Urothelium cell line (cell line): ENCODE measurements at regions not wholly inside any gene's neighbourhood (a gene's known extent, or its start where the extent isn't known, plus 50 kb on each side); places are given as distances from the start of the nearest gene placed in this dataset.

Experiments used
- DNase-seq: peaks from one replicate; pipeline ENCODE4 v3.0.0; 2011; ENCODE audit warnings: low spot score, mixed read lengths
- FAIRE-seq: peaks from 2 replicates; lab custom pipeline; 2011; peaks lifted over from hg19 to GRCh38; lab: Jason Lieb, UNC

DNA sequence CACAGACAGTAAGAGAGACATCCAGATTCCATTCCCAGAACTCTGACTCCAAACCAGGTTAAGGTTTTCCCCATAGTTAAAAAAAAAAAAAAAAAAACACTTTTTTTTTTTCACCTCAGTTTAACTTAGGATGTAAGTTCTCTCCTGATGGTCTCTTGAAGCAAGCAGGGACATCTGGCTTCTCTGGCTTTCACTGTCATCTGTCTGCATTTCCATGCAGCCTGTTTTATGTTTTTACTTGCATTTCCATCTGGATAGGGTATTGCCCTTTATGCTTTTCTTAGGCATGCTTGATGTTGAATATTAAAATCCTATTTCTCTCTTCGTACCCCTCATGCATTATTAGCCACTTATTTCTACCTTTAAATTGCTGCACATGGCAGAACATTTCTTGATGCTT lies 135.3 kb upstream of the WWC1 start:
- FAIRE-seq: no peak
- no peak for DNase-seq

DNA sequence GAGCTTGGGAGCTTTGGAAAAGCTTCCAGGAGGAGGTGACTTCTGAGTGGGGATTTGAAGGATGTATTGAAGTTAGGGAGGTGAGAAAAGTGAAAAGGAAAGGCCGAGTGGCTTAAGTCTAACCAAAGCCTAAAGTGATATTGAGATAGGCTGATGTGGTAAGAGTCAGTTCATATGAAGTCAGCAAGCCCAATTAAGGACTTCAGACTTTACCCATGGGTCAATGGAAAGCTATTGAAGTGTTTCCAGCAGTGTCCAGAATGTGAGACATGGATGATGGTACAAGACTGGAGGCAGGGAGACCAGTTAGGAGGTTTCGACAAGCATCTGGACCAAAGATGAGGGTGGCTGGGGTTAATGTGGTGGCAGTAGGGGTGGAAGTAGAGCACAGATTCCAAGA lies 134.3 kb upstream of the WWC1 start:
- DNase-seq (no peak), FAIRE-seq (no peak)

DNA sequence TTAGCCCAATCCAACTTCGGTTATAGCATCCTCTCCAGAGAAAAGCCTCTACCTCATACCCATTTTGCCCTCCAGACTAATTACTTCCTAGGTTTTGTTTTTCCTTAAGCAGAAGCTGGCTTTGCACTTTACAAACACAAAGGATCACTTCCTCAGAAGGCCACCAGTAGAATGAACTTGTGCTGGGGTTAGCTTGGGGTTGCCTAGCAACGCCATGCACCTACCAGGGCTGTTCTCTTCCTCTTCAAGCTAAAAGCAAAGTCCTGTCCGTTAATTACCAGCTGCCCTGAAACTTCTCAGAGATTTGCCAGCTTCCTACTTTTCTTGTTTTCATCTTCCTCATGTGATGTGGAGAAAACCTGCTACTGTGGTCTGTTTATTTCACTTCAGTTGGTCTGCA lies 132.0 kb upstream of the WWC1 start:
- FAIRE-seq: no peak

DNA sequence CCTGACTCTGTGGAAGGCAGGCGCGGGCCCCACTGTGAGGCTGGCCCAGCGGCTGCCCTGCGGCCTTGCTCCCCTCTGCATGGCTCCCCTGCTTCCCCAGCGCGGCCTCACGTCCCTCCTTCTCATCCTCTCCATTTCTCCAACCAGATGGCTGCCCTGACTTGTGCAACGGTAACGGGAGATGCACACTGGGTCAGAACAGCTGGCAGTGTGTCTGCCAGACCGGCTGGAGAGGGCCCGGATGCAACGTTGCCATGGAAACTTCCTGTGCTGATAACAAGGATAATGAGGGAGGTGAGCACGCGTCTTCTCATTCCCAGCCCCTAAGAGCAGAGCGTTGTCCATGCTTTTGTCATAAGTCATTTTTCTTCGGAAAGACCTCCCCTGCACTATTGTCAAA lies 129.0 kb upstream of the WWC1 start:
- DNase-seq (no peak), FAIRE-seq (no peak)

More for the DNA sequence above, 132.0 kb upstream of the WWC1 start:
- DNase-seq: no peak

DNA sequence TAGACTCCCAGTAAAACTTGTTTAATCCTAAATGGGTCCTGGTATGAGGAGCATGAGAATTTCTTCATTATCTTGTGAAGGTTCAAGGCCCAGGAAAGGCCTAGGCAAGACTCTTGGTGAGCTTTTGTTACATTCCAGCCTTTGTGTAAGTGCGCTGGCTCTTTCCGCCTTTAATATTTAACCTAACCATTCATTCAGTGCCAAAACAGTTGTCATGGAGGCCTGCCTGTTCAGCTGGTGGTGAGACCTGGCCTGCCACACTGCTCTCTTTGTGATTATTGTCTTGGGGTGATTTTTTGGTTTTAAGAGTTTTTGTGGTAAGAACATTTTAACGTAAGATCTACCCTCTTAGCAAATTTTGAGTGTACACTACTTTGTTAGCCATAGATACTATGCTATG lies 127.5 kb upstream of the WWC1 start:
- FAIRE-seq (no peak), DNase-seq (no peak)

DNA sequence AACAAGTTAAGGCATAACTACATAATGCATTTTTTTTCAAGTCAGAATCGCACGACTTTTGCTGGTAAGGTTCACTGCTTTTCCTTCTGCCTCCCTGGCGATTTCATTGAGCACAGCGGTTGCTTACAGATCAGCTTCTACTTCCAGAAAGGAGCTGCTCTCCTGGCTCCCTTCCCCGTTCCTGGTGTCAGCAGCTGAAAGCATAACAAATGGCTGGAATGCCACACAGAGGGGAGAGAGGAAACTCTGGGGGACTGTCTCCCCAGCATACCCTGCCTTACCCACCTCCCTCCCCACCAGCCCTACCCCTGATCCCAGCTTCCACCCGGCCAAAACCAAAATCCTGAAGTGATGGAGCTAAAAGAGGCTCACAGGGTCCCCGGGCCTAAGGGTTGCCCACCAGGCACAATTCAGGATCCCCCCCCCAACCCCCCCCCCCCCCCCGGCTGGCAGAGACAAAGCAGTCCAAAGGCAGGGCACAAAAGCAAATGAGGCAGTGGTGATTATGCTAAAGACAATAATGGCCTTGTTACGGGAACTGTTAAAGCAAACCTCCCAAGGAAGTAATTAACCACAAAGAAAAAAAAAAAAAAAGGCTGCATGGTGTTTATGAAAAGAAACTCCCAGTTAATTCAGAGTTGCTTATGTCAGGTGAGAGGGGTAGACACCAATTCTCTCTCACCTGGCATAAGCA lies 126.1 kb upstream of the WWC1 start:
- DNase-seq (no peak), FAIRE-seq (no peak)

DNA sequence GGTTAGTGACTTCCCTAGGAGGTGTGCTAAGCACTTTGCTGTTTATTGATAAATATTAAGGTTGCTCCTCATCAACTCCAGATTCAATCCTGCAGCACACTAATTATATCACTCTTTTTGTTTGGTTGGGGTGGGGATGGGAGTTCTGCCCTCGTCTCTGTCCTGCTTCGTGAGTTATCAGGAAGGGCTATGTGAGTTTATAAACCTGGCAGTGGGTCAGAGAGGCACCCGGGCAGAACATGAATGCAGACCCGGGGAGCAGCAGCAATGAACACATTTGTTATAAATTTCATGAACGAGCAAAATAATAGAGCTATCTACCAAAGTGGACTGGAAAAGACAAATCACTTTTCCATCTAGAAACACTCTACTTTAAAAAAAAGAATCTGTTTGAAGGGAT lies 125.5 kb upstream of the WWC1 start:
- FAIRE-seq (no peak), DNase-seq (no peak)

DNA sequence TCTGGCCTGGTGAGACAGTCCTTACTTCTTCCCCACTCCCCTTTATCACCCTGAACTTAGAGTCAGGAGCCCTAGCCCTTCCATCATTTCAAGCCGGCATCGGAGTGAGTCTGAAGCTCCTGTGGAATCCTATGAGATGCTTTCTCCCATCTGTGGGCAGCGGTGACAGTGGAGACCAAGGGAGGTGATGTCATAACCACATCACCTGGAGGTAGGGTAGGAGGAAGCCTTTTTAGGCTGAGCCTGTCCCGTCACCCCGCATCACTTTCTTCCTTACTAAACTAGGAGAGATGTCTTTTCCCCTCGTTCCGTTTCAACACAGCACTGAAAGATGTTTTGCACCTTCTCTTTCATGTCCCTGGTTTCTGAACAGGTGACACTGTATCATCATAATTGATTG lies 124.1 kb upstream of the WWC1 start:
- no peak for DNase-seq
- no peak for FAIRE-seq

DNA sequence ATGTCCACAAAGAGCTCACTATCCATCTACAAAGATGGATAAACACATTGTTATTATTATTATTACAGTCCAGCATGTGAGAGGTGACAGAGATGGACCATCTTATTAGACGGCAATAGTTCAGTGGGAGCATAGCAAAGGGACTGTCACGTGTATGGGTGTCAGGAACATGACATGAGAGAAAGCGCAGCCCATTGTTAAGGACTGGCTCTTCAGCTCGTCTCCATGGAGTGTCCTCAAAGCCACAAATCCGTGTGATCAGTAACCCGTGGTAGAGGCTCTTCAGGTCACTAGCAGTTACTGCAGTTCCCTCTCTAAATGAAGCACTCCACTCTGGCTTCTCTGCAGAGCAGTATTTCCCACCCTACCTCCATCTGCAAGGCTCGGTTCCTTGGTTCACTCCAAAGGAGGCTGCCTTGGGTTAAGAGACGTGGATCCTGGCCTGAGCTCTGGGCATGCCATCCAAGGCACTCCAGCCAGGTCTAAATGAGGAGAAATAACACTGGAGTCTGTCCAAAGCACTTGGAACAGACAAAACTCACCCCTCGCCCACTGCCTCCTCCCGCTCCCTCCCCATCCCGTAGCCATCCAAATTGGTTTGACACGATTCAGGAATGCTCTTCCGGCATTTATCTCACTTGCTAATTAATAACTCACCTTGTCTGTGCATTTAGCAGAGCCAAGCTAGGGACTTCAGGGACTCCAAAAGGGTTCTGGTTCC lies 122.3 kb upstream of the WWC1 start:
- DNase-seq (no peak), FAIRE-seq (no peak)

DNA sequence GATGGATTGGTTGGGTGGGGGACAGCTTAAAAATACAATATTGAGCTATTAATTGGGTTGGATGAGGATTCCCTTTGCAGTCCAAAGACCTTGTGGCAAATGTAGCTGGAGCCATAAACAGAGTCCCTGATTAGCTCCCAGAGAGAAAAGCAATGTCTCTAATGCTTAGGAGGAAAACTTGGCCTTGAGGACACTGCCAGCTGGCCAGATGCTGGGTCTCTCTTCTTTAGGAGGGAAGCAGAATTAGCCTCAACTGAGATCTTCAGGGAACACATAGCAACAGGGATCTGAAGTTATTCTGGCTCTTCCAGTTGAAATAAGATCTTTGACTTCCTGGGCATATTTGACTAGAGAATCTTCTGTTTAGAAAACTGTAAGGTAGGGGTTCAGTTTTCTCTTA lies 121.7 kb upstream of the WWC1 start:
- DNase-seq: no peak
- no peak for FAIRE-seq

DNA sequence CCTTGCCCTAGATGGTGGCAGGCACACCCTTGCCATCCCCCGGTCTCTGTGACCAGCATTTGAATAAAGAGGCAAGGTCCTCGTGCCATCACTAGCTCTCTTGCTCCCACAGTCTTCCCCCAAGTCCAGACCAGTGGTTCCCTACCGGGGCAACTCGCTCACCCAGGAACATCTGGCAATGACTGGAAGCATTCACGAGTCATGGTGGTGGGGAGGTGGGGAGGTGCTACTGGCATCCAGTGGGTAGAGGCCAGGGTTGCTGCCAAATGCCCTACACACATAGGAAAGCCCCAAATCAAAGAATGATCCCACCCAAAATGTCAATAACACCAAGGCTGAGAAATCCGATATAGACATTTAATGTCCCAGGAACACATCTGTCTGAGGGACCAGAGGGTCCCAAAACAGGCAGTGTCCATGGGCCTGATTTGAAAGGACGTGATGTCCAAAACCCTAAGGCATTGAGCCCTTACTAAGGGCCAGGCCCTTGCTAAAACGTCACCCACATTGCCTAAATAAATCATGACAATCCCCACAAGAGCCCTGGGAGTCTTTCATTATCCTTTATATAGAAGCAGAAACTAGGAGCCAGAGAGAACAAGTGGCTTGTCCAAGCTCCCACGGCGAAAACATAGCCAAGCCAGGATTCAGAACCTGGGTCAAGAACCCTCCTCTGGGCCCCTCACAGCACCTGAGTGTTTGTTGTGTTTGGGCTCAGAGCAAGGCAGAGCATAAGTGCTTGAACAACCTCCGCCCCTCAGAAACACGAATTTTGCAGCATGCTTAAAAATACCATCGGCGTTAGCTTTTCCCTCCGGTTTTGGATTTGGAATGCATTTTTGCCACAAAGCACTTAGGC lies 119.3 kb upstream of the WWC1 start:
- DNase-seq: no peak

DNA sequence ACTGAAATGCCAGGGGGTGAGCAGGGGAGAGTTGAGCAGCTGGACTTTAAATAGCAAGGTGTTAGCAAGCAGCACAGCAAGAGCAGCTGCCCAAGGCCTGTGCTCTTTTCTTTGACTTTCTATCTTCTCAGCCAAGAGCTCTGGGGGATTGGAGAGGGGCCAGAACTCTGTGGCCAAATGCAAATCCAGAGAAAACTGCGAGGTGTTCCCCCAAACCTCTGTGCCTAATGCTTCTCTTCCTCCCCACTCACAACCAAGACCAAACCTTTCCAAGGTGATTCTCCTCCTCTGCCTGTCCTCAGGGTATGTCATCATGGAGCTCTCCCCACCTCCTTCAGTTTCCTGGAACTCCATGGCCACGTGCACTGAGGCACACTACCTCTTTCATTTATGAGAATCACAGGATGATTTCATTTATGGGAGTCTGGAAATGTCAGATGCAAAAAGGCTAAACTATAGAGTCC lies 118.7 kb upstream of the WWC1 start:
- no peak for FAIRE-seq
- no peak for DNase-seq

More for the DNA sequence above, 119.3 kb upstream of the WWC1 start:
- no peak for FAIRE-seq

DNA sequence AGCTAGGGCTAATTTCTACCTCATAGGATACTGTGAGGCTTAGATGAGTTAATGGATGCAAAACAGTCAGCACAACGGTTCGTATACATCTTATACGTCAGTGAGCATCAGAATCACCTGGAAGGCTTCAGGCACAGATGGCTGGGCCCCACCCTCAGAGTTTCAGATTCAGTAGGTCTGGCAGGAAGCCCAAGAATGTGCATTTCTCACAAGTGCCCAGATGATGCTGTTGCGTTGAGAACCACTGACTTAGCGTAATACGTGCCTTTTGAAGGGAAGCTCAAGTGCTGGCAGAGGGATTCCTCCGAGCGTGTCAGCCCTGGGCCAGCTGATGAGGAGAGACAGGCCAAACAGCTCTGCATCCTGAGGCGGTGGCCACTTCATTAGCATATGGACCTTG lies 117.1 kb upstream of the WWC1 start:
- FAIRE-seq (no peak), DNase-seq (no peak)

DNA sequence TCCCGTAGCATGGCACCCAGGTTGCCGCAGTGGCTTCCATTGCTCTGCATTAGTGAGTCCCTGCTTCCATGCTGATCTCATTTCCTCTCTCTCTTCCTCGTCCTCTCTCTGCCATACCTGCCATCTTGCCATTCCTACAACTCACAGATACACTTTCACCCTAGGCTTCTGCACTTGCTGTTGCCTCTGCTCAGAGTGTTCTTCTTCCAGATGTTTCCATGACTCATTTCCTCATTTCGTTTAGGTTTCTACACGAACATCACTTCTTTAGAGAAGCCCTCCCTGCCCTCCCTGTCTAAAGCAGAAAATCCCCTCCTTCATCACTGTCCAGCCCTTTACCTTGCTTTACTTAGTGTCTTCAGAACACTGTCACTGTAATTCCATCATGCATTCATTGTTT lies 115.2 kb upstream of the WWC1 start:
- no peak for DNase-seq
- FAIRE-seq: no peak

DNA sequence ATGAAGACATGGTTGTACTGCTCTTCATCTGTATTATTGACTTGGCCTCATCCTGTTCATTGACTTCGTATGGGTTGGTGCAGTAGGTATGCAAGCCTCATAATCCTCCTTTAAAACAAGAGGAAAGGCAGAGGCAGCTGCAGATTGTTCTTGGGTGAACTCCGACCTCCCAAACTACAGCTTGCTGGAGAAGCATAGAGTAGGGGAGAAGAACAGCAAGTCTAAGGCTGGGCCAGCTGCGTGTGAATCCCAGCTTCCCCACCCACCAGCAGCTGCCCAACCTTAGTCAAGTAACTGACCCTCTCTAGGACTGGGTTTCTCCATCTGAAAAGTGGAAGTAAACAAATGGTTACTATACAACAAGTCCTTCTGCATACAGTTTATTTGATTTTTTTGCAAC lies 114.5 kb upstream of the WWC1 start:
- no peak for DNase-seq
- no peak for FAIRE-seq

DNA sequence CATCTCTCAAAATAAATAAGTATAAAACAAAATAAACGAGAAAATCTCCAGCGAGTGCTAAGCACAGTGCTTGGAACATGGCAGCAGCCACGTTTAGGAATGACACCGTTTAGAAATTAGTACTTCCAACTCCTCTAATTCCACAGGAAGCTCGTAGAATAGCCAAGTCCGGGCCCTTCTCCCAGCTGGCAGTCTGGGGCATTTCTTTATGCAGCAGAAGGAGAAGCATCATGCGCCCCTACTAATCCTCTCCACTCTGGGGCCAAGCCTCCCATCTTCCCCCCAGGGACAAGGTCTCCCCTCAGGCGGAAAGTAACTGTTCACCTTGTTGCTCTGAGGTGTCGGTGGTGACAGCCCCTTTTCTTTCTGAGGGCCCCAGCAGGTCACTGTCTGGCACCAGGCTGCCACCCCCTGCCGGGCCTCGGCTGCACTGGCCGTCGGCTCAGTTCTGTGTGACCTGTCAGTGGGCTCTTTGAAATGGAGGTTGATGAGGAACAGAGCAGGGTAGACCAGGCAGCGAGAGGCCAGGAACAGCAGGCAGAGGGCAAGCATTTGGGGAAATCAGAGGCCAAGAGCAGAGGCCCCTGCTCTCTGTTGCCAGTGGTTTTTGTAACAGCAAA lies 113.5 kb upstream of the WWC1 start:
- no peak for FAIRE-seq

DNA sequence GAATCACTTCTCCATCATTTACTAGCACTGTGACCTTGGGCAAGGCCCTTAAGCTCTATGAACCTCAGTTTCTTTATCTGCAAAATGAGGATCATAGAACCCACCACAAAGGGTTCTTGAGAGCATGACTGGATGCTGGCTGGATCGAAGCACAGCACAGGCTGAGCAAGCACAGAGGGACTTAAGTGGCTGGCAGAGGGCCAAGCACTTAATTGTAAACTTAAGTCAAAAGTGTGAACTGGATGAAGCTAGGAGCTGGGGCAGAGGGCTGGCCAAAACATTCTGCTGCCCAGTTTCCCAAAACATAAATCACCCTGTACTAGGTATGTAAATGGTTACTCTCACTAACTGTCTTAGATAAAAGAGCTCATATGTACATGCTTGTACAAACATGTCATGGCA lies 112.3 kb upstream of the WWC1 start:
- no peak for FAIRE-seq
- no peak for DNase-seq

More for the DNA sequence above, 113.5 kb upstream of the WWC1 start:
- DNase-seq: no peak

DNA sequence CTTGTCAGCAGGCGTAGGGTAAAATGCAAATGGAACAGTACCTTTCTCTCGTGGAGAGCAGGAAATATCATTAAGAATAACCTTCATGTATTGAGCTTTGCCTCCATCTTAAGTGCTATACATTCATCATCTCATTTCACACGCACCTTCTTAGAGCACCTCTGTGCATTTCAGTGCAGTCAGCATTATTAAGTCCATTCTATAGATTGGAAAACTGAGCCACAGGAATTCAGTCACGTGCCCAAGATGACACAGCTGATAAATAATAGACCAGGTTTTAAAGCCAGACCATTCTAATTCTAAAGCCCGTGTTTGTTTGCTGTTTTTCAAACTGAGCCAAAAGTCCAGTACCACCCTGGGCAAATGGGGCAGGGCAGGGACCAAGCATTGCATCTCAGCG lies 109.2 kb upstream of the WWC1 start:
- no peak for FAIRE-seq
- DNase-seq: no peak

DNA sequence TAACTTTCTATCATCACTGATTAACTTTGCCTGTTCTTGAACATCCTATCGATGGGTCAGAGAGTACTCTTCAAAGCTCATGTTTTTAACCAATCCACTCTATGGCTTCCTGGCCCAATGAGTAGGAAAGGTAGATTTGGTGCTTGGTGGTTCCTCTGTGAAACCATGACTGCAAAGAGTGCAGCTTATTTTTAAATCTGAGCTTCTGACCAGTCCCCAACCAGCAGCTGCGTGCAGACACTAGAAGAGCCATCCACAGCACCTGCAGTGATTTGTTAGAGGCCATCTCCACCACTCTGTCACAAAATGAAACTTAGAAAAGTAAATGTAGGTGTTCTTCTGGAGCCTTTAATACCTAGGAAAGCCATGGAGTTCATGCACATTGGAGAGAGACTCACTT lies 107.3 kb upstream of the WWC1 start:
- DNase-seq: no peak
- FAIRE-seq: no peak

DNA sequence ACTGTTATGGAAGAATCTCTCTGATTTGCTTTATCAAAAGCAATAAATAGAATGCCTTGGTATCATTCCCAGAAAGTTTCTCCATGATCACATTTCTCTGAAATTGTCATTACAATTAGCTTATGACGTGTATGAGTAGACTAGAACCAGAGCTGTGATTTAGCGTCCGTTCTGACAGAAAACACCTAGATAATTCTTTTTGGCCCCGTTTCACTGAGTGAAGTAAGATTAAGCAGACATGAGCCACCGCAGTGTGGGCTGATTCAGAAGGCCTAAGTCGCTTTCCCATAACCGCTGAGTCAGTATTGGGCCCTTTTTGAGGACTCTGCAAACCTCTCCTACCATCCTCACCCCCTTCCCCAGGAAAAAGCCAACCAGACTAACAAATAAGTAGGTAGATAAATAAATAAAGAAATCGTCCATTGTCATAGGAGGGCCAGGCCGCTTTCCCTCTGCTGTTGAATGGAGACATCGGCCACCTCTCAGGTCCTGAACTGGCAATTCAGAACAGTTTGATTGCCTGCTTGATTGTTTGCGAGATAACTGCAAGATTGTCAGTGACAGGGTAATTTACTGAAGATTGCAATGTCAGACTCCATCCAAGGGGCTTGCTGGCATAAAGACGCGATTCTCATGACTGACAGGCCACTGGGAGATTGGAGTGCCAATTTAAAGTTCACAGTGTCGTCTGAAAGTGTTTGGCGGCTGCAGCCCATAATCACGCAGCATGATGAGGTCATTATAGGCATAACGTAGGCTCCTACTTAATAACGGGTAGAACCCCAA lies 105.0 kb upstream of the WWC1 start:
- FAIRE-seq (no peak), DNase-seq (no peak)
